ENCODE measurements at regions not wholly inside any gene's neighbourhood (a gene's known extent, or its start where the extent isn't known, plus 50 kb on each side); places are given as distances from the start of the nearest gene placed in this dataset.

GRCh38 chr16:59047114-59047513, 313.0 kb upstream of the GOT2 start:
- TF ChIP-seq CTCF (IDR thresholded peaks at IDR 0.05) (peak in 1 of 3 experiments; percentile 18), POLR2A (IDR thresholded peaks at IDR 0.05) (no peak)

Data from testis (tissue), 2 donors.